ENCODE measurements at regions not wholly inside any gene's neighbourhood (a gene's known extent, or its start where the extent isn't known, plus 50 kb on each side); places are given as distances from the start of the nearest gene placed in this dataset.

DNA sequence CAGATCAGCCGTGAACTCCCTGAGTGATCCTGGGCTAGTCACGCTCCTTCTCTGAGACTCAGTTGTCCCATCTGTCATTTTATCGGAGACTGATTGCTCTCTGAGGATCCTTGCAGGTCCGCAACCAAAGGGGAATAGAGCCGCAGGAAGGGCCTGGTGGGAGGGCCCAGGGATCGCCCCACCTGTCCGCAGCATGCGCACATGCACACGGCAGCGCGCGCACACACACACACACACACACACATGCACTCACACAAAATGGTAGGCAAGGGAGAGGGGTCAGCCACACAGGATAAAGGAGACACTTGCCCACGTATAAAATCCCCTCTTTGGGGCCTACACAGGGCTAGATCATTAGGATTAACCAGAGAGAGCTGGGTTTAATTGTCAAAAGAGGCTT is 95.6 kb upstream of the FOXP4 start:
- H3K4me1 ChIP-seq (ENCODE audit: control insufficient read depth, insufficient read depth, low read length), result peaks cover 47% of the 10 kb centered on the region
- no peak overlapping the region for H3K27ac ChIP-seq (ENCODE audit: low read length)
- H3K36me3 ChIP-seq (ENCODE audit: control insufficient read depth in 2 of 2, insufficient read depth in 2 of 2, low read length in 2 of 2), result no peaks in the 10 kb centered on the region
- H3K27me3 ChIP-seq (ENCODE audit: control insufficient read depth in 1 of 2, insufficient read depth in 2 of 2, low read length in 2 of 2), result no peaks in the 10 kb centered on the region
- no peak overlapping the region for H3K9ac ChIP-seq (ENCODE audit: low read length in 2 of 2)
- H3K4me3 ChIP-seq (ENCODE audit: low read length in 2 of 2), result no peak overlapping the region
- H3K9me3 ChIP-seq (ENCODE audit: control insufficient read depth in 2 of 2, low read length in 2 of 2), result no peaks in the 10 kb centered on the region

DNA sequence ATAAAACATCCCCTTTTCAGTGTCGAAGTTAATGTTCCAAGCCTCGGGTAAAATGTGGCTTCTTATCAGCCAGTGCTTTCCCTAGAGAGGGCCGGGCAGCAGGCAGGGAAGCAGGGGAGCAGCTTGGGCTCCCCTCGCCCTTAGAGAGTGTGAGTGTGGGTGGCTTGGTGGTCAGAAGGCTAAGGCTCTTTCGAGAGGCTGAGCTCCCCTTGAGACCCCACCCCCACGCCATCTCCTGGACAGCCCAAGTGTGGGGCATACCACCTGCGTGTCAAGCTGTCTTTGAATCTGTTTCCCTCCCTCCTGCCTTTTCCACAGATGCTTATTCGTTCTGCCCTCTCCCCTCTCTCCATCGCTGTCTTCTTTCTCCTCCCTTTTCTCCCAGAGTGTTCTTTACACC is 95.1 kb upstream of the FOXP4 start:
- peaks cover 51% of the 10 kb centered on the region for H3K4me1 ChIP-seq (ENCODE audit: control insufficient read depth, insufficient read depth, low read length)
- H3K4me3 ChIP-seq (ENCODE audit: low read length in 2 of 2), result peak overlapping the region; percentile 48 to 63
- H3K27ac ChIP-seq (ENCODE audit: low read length), result peak overlapping the region; percentile 67
- peak overlapping the region in 1 of 2 donors; percentile 41 for H3K9ac ChIP-seq (ENCODE audit: low read length in 2 of 2)
- H3K27me3 ChIP-seq (ENCODE audit: control insufficient read depth in 1 of 2, insufficient read depth in 2 of 2, low read length in 2 of 2), result no peaks in the 10 kb centered on the region
- no peaks in the 10 kb centered on the region for H3K9me3 ChIP-seq (ENCODE audit: control insufficient read depth in 2 of 2, low read length in 2 of 2)
- H3K36me3 ChIP-seq (ENCODE audit: control insufficient read depth in 2 of 2, insufficient read depth in 2 of 2, low read length in 2 of 2), result no peaks in the 10 kb centered on the region

DNA sequence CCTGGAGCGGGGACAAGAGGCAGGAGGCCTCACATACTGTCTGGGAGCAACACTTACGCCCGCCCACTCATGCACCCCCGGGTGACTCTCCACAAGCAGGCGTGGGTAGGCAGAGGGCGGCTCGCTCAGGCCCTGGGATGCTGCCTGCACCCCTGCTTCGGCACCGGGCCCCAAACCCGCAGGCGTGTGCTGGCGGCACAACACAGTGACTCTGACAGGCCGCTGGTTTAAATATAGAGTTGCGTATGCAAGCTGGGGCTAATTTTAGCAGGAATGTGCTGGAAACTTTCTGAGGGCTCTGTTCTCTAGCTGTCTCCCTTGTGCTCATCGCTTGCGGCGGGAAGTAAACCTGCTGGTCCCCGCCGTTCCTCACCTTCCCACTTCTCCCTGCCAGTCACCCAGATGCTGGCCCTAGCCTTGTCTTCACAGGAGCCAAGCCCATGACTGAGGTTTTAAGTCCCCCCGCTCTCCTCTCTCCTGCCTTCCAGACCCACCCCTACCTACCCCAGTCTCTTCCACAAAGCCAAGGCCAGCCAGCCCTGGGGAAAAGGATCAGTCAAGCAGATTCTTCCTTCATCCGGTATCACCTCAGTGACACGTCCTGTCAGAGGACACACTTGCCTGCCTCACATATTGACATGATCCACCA is 94.5 kb upstream of the FOXP4 start:
- Histone ChIP-seq H3K27ac (ENCODE audit: low read length) (peak overlapping the region; percentile 67), H3K36me3 (ENCODE audit: control insufficient read depth in 2 of 2, insufficient read depth in 2 of 2, low read length in 2 of 2) (no peaks in the 10 kb centered on the region), H3K27me3 (ENCODE audit: control insufficient read depth in 1 of 2, insufficient read depth in 2 of 2, low read length in 2 of 2) (no peaks in the 10 kb centered on the region), H3K9me3 (ENCODE audit: control insufficient read depth in 2 of 2, low read length in 2 of 2) (no peaks in the 10 kb centered on the region), H3K4me3 (ENCODE audit: low read length in 2 of 2) (peak overlapping the region; percentile 48 to 63), H3K9ac (ENCODE audit: low read length in 2 of 2) (peak overlapping the region in 1 of 2 donors; percentile 41), H3K4me1 (ENCODE audit: control insufficient read depth, insufficient read depth, low read length) (peaks cover 57% of the 10 kb centered on the region)

DNA sequence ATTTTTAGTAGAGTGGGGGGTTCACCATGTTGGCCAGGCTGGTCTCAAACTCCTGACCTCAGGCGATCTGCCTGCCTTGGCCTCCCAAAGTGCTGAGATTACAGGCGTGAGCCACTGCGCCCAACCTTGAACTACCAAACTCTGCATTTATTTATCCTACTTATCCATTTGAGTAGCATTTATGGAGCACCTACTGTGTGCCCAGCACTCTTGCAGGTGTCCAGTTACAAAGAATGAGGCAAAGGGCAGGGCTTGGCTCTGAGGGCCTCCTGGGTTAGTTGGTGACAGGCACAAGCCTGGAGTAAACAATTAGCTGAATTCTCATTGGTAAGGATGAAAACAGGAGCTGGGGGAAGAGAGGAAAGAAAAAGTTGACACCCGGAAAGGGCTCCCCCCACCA is 93.4 kb upstream of the FOXP4 start:
- Histone ChIP-seq H3K4me3 (ENCODE audit: low read length in 2 of 2) (no peak overlapping the region), H3K9ac (ENCODE audit: low read length in 2 of 2) (no peak overlapping the region), H3K36me3 (ENCODE audit: control insufficient read depth in 2 of 2, insufficient read depth in 2 of 2, low read length in 2 of 2) (no peaks in the 10 kb centered on the region), H3K9me3 (ENCODE audit: control insufficient read depth in 2 of 2, low read length in 2 of 2) (no peaks in the 10 kb centered on the region), H3K27ac (ENCODE audit: low read length) (no peak overlapping the region), H3K27me3 (ENCODE audit: control insufficient read depth in 1 of 2, insufficient read depth in 2 of 2, low read length in 2 of 2) (no peaks in the 10 kb centered on the region), H3K4me1 (ENCODE audit: control insufficient read depth, insufficient read depth, low read length) (peaks cover 65% of the 10 kb centered on the region)

DNA sequence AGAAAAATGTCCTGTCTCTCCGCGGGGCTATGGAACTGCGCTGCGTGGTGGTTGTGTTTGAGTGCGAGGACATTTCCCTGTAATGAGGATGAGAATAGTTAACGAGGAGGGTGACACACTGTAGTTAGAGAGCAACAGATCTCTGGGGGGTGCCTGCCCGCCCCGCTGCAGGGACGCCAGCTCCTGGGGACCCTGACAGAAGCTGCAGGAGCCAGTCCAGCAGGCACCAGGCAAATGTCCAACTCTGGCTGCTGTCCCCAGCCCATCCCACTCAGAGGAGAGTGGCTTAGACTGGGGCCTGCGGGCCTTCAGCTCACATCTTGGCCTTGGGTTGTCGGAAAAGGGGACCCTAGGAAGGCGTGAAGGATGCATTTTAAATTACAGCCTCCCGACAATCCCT is 92.9 kb upstream of the FOXP4 start:
- Histone ChIP-seq H3K4me1 (ENCODE audit: control insufficient read depth, insufficient read depth, low read length) (peaks cover 65% of the 10 kb centered on the region), H3K9ac (ENCODE audit: low read length in 2 of 2) (no peak overlapping the region), H3K4me3 (ENCODE audit: low read length in 2 of 2) (no peak overlapping the region), H3K36me3 (ENCODE audit: control insufficient read depth in 2 of 2, insufficient read depth in 2 of 2, low read length in 2 of 2) (no peaks in the 10 kb centered on the region), H3K27ac (ENCODE audit: low read length) (no peak overlapping the region), H3K9me3 (ENCODE audit: control insufficient read depth in 2 of 2, low read length in 2 of 2) (no peaks in the 10 kb centered on the region), H3K27me3 (ENCODE audit: control insufficient read depth in 1 of 2, insufficient read depth in 2 of 2, low read length in 2 of 2) (no peaks in the 10 kb centered on the region)

DNA sequence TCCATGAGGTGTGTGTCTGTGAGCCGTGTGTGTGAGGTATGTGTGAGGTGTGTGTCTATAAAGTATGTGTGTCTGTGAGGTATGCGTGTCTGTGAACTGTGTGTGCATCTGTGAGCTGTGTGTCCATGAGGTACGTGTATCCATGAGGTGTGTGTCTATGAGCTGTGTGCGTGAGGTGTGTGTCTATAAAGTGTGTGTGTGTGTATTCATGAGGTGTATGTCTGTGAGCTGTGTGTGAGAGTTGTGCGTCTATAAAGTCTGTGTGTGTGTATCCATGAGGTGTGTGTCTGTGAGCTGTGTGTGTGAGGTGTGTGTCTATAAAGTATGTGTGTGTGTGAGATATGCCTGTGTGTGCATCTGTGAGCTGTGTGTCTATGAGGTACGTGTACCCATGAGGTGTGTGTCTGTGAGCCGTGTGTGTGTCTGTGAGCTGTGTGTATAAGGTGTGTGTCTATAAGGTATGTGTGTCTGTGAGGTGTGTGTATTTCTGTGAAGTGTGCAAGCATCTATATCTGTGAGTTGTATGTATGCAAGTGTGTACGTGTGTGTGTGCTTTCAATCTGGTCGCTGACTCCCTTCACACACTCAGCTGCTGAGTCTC is 91.9 kb upstream of the FOXP4 start:
- Histone ChIP-seq H3K27ac (ENCODE audit: low read length) (no peak overlapping the region), H3K4me3 (ENCODE audit: low read length in 2 of 2) (no peak overlapping the region), H3K27me3 (ENCODE audit: control insufficient read depth in 1 of 2, insufficient read depth in 2 of 2, low read length in 2 of 2) (no peaks in the 10 kb centered on the region), H3K9me3 (ENCODE audit: control insufficient read depth in 2 of 2, low read length in 2 of 2) (no peaks in the 10 kb centered on the region), H3K36me3 (ENCODE audit: control insufficient read depth in 2 of 2, insufficient read depth in 2 of 2, low read length in 2 of 2) (no peaks in the 10 kb centered on the region), H3K9ac (ENCODE audit: low read length in 2 of 2) (no peak overlapping the region), H3K4me1 (ENCODE audit: control insufficient read depth, insufficient read depth, low read length) (peaks cover 65% of the 10 kb centered on the region)

DNA sequence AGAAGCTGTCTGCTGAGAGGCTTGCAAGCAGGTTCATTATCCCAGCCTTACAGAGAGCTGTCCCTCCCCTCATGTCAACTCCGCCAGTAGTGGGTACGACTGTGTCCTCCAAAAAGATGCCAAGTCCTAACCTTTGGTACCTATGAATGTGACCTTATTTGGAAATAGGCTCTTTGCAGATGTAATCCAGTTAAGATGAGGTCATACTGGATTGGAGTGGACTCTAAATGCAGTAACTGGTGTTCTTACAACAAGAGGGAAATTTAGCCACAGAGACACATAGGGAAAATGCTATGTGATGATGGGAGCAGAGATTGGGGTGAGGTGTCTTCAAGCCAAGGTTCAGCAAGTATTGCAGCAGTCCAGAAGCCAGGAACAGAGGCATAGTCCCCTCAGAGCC is 90.8 kb upstream of the FOXP4 start:
- Histone ChIP-seq H3K4me1 (ENCODE audit: control insufficient read depth, insufficient read depth, low read length) (peaks cover 54% of the 10 kb centered on the region), H3K27me3 (ENCODE audit: control insufficient read depth in 1 of 2, insufficient read depth in 2 of 2, low read length in 2 of 2) (no peaks in the 10 kb centered on the region), H3K4me3 (ENCODE audit: low read length in 2 of 2) (no peak overlapping the region), H3K27ac (ENCODE audit: low read length) (no peak overlapping the region), H3K9me3 (ENCODE audit: control insufficient read depth in 2 of 2, low read length in 2 of 2) (no peaks in the 10 kb centered on the region), H3K9ac (ENCODE audit: low read length in 2 of 2) (no peak overlapping the region), H3K36me3 (ENCODE audit: control insufficient read depth in 2 of 2, insufficient read depth in 2 of 2, low read length in 2 of 2) (no peaks in the 10 kb centered on the region)

DNA sequence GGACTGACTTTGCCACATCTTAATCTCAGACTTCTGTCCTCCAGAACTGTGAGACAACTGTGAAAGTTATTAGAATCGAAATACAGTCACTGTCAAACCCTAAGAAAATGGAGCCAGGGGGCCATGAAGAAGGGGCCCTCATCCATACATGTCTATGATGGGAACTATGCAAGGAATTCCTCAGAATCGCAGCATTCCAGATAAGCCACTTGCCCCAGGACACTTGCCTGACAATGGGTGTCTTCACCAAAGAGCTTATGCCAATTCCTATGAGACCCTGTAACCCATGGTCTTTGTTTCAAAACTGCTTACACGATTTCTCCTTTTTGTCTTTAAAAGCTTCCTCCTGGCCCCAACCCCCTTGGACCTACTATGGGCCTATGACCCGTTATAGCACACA is 90.4 kb upstream of the FOXP4 start:
- Histone ChIP-seq H3K4me1 (ENCODE audit: control insufficient read depth, insufficient read depth, low read length) (peaks cover 50% of the 10 kb centered on the region), H3K27ac (ENCODE audit: low read length) (no peak overlapping the region), H3K27me3 (ENCODE audit: control insufficient read depth in 1 of 2, insufficient read depth in 2 of 2, low read length in 2 of 2) (no peaks in the 10 kb centered on the region), H3K9ac (ENCODE audit: low read length in 2 of 2) (no peak overlapping the region), H3K36me3 (ENCODE audit: control insufficient read depth in 2 of 2, insufficient read depth in 2 of 2, low read length in 2 of 2) (no peaks in the 10 kb centered on the region), H3K4me3 (ENCODE audit: low read length in 2 of 2) (no peak overlapping the region), H3K9me3 (ENCODE audit: control insufficient read depth in 2 of 2, low read length in 2 of 2) (no peaks in the 10 kb centered on the region)

DNA sequence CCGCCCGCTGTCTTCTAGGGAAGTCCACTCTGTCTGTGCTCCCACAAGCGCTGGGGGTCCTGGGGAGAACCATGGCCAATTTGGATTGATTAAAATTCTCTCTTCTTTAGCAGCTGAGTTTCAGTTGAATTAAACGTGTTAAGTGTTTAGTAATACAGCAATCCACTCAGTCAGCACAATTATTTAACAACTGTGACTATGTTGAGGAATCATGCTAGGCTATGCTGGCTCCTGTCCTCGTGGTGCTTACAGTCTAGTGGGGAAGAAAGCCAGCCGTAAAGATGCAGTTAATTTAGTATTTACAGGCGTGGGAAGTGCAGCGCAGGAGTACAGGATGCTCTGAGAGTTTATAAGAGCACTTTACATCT is 88.9 kb upstream of the FOXP4 start:
- H3K27me3 ChIP-seq (ENCODE audit: control insufficient read depth in 1 of 2, insufficient read depth in 2 of 2, low read length in 2 of 2), result no peaks in the 10 kb centered on the region
- H3K27ac ChIP-seq (ENCODE audit: low read length), result no peak overlapping the region
- H3K4me3 ChIP-seq (ENCODE audit: low read length in 2 of 2), result no peak overlapping the region
- no peak overlapping the region for H3K9ac ChIP-seq (ENCODE audit: low read length in 2 of 2)
- H3K4me1 ChIP-seq (ENCODE audit: control insufficient read depth, insufficient read depth, low read length), result peaks cover 35% of the 10 kb centered on the region
- no peaks in the 10 kb centered on the region for H3K36me3 ChIP-seq (ENCODE audit: control insufficient read depth in 2 of 2, insufficient read depth in 2 of 2, low read length in 2 of 2)
- no peaks in the 10 kb centered on the region for H3K9me3 ChIP-seq (ENCODE audit: control insufficient read depth in 2 of 2, low read length in 2 of 2)

DNA sequence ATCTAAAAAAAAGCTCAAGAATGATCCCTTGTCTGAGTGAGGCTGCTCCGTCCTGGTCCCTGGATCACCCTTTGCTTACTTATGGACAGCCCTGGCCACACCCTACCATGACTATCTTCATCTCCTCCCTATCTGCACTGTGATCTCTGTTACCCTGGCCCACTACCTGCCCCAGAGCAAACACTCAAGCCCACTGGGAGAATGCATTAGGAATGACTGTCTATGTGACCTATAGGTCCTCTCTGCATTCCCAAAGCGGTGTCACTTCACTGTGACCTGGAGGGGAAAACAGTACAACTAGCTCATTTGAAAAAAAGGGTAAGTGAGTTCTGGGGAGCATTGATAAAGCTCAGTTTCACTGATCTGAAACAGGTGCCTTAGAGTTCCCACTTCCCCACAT is 86.4 kb upstream of the FOXP4 start:
- Histone ChIP-seq H3K4me1 (ENCODE audit: control insufficient read depth, insufficient read depth, low read length) (peaks cover 23% of the 10 kb centered on the region), H3K27me3 (ENCODE audit: control insufficient read depth in 1 of 2, insufficient read depth in 2 of 2, low read length in 2 of 2) (peaks cover 0 to 3% of the 10 kb centered on the region in 2 donors), H3K9me3 (ENCODE audit: control insufficient read depth in 2 of 2, low read length in 2 of 2) (no peaks in the 10 kb centered on the region)

DNA sequence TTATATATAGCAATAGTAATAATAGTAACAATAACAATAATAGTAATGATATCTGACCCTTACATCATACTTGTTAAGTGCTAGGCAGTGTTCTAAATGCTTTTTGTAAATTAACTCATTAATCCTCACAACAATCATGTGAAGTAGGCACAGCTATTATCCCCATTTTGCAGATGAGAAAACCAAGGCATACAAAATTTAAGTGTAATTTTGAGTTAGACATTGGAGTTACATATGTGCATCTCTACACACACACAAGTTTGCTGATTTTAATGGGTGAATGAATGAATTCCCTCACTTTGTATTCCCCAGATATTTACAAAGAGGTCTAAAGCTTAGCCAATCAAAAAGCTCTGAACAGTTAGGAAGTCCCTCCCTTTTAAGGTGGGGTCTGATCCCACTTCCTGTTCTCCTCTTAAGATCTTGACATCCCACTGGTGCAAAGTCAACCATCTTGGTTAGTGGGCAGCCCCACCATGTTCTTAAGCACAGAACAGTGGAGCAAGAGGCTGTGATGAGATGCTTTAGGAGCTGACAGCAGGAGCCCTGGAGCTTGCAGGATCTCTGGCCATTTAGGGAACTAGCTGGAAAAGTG is 85.3 kb upstream of the FOXP4 start:
- Histone ChIP-seq H3K9me3 (ENCODE audit: control insufficient read depth in 2 of 2, low read length in 2 of 2) (no peaks in the 10 kb centered on the region), H3K27ac (ENCODE audit: low read length) (no peak overlapping the region), H3K9ac (ENCODE audit: low read length in 2 of 2) (no peak overlapping the region), H3K4me1 (ENCODE audit: control insufficient read depth, insufficient read depth, low read length) (peaks cover 16% of the 10 kb centered on the region), H3K27me3 (ENCODE audit: control insufficient read depth in 1 of 2, insufficient read depth in 2 of 2, low read length in 2 of 2) (peaks cover 0 to 6% of the 10 kb centered on the region in 2 donors), H3K36me3 (ENCODE audit: control insufficient read depth in 2 of 2, insufficient read depth in 2 of 2, low read length in 2 of 2) (no peaks in the 10 kb centered on the region), H3K4me3 (ENCODE audit: low read length in 2 of 2) (no peak overlapping the region)

More for the DNA sequence above, 86.4 kb upstream of the FOXP4 start:
- Histone ChIP-seq H3K27ac (ENCODE audit: low read length) (no peak overlapping the region), H3K36me3 (ENCODE audit: control insufficient read depth in 2 of 2, insufficient read depth in 2 of 2, low read length in 2 of 2) (no peaks in the 10 kb centered on the region), H3K9ac (ENCODE audit: low read length in 2 of 2) (no peak overlapping the region), H3K4me3 (ENCODE audit: low read length in 2 of 2) (no peak overlapping the region)
